ENCODE measurements at regions not wholly inside any gene's neighbourhood (a gene's known extent, or its start where the extent isn't known, plus 50 kb on each side); places are given as distances from the start of the nearest gene placed in this dataset.

GRCh38 chr4:11565213-11565612 is 136.5 kb upstream of the HS3ST1 start:
- no peak for TF ChIP-seq CTCF (IDR thresholded peaks at IDR 0.05)
- no peak for TF ChIP-seq POLR2A (IDR thresholded peaks at IDR 0.05)
- TF ChIP-seq EP300 (IDR thresholded peaks at IDR 0.05) = no peak

Measured in tibial nerve (tissue), 4 donors.